ENCODE measurements at regions not wholly inside any gene's neighbourhood (a gene's known extent, or its start where the extent isn't known, plus 50 kb on each side); places are given as distances from the start of the nearest gene placed in this dataset.

DNA sequence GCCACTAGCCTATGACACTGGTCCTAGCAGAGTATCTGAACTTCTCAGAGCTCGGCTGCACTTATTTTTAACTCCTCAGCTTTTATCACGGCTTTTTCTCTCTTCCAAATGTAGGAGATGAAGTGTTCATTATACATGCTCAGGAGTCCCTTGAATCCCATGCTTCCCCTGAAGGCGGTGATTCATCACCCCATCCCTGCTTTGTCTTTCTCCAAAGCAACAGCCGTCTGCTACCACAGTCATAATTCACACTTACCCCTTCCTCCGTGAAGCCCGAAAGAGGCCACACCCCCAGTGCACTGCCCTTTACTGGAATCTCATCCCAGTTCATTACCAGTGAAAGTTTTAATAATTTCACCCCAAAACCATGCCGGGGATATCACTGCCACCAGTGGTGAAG is 301.5 kb upstream of the SHH start:
- H3K4me3 ChIP-seq (ENCODE audit: low read depth, low read length) = no peak overlapping the region
- TF ChIP-seq CTCF (IDR thresholded peaks at IDR 0.05; ENCODE audit: low read depth, low read length) = no peak
- no peak for DNase-seq (ENCODE audit: low read depth, low spot score)
- in situ Hi-C loops (cut with HindIII; ENCODE audit: low sequenced_read_pairs) = no loop called here

- in situ Hi-C loops (cut with HindIII; ENCODE audit: low sequenced_read_pairs) = no loop called here
- no peak overlapping the region for H3K4me3 ChIP-seq (ENCODE audit: low read depth, low read length)
- no peak for TF ChIP-seq CTCF (IDR thresholded peaks at IDR 0.05; ENCODE audit: low read depth, low read length)
- DNase-seq (ENCODE audit: low read depth, low spot score) = no peak
These were observed 297.7 kb upstream of the SHH start for GRCh38 chr7:156109988-156110387.

GRCh38 chr7:156109076-156109475 is 296.8 kb upstream of the SHH start:
- in situ Hi-C loops (cut with HindIII; ENCODE audit: low sequenced_read_pairs) = no loop called here

DNA sequence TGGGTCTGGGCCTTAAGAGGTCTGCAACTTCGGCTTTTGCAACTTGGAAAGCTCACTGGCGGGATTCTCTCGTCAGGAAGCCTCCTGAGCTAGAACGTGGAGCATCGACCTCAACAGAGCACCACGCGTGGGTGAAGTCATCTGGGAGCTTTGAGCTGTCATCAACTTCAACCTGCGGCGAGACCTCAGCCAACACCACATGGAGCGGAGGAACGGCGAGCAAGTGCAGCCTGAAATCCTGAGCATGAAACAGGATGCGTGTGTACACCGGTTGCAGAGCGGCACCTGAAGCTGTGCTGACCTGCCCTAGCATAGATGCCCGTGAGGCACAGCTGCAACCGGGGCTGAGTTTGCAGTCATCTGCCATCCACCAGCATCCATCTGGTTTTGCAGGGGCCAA is 295.7 kb upstream of the SHH start:
- H3K4me3 ChIP-seq (ENCODE audit: low read depth, low read length) = no peak overlapping the region
- TF ChIP-seq CTCF (IDR thresholded peaks at IDR 0.05; ENCODE audit: low read depth, low read length) = no peak
- DNase-seq (ENCODE audit: low read depth, low spot score) = no peak
- in situ Hi-C loops (cut with HindIII; ENCODE audit: low sequenced_read_pairs) = no loop called here

More at GRCh38 chr7:156109076-156109475, 296.8 kb upstream of the SHH start:
- H3K4me3 ChIP-seq (ENCODE audit: low read depth, low read length) = no peak overlapping the region
- TF ChIP-seq CTCF (IDR thresholded peaks at IDR 0.05; ENCODE audit: low read depth, low read length) = no peak
- DNase-seq (ENCODE audit: low read depth, low spot score) = no peak

- no peak for DNase-seq (ENCODE audit: low read depth, low spot score)
- TF ChIP-seq CTCF (IDR thresholded peaks at IDR 0.05; ENCODE audit: low read depth, low read length) = no peak
- in situ Hi-C loops (cut with HindIII; ENCODE audit: low sequenced_read_pairs) = no loop called here
- H3K4me3 ChIP-seq (ENCODE audit: low read depth, low read length) = no peak overlapping the region
These were observed 293.8 kb upstream of the SHH start for GRCh38 chr7:156106107-156106426.

DNA sequence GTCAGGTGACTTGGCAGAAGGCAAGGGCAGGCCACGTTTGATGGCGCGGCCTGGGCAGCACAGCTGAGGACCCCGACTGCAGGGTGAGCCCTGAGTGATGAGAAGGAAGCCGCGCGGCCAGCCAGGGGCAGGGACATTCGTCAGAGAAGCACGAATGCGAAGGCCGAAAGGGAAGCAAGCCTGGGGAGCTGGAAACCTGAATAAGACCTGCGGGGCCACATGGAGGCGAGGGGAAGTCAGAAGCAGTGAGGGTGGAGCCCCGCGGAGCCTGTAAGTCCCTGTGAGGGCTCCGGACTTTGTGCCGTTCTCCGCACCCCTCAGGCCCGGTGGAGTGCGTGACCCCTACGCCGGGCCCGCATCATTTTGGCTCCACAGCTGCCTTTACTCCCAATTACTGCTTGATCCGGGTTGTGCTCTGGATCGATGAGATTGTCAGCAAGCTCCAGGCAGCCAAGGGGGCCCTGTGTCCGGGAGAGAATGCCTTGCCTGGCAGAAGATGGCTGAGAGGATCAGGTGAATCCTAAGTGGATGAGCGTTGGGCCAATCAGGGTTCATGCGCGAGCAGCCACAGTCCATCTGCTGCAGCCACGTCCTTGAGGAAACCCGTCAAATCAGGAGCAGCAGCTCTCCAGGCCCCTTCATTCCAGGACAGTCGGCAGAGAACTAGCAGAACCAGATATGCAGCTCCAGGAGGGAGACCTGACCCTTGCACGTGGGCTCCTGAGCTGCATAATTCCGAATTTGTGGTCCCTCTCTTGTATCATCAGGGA is 293.3 kb upstream of the SHH start:
- H3K4me3 ChIP-seq (ENCODE audit: low read depth, low read length) = no peak overlapping the region
- DNase-seq (ENCODE audit: low read depth, low spot score) = no peak
- no peak for TF ChIP-seq CTCF (IDR thresholded peaks at IDR 0.05; ENCODE audit: low read depth, low read length)
- in situ Hi-C loops (cut with HindIII; ENCODE audit: low sequenced_read_pairs) = no loop called here
